IMR-90 (cell line): ENCODE measurements at regions not wholly inside any gene's neighbourhood (a gene's known extent, or its start where the extent isn't known, plus 50 kb on each side); places are given as distances from the start of the nearest gene placed in this dataset.

Experiments used
- ATAC-seq: fragments of 200-7000 bp; cut with Tn5 transposase; 2 replicates; pipeline ENCODE4 v1.9.1; 2020; ENCODE audit warnings: low read depth, mild to moderate bottlenecking, moderate library complexity
- BruUV-seq: library from RNA; stranded (reverse); fragments of 400-500 nt; replicated peaks from 2 replicates; lab custom pipeline; 2021; lab: Mats Ljungman, UMichigan
- CTCF ChIA-PET: fragments of 300-600 bp; formaldehyde crosslinking; extraction: SDS; loops from one replicate; lab custom pipeline; 2021; ENCODE audit warnings: antibody characterized with exemption; lab: Yijun Ruan, JAX
- POLR2A ChIA-PET: fragments of 300-600 bp; sonication (Branson Sonifier 250); formaldehyde crosslinking; loops from one replicate; lab custom pipeline; 2022; ENCODE audit warnings: antibody characterized with exemption; ENCODE audit not compliant: unreplicated experiment; lab: Charles Lee
- DNase-seq: peaks from one replicate; pipeline ENCODE4 v3.0.0; 2013
- H2AFZ ChIP-seq: replicated peaks from 2 replicates; pipeline ENCODE3; 2013; ENCODE audit warnings: low read length, mild to moderate bottlenecking; ENCODE audit not compliant: poor library complexity
- H2AK5ac ChIP-seq: 2 replicates; pipeline ENCODE4 v1.6.1; 2013; ENCODE audit warnings: low read depth, low read length, inconsistent platforms
- H2AK9ac ChIP-seq: replicated peaks from 2 replicates; pipeline ENCODE3; 2013; ENCODE audit warnings: mild to moderate bottlenecking, low read depth, low read length, moderate library complexity; ENCODE audit not compliant: poor library complexity
- H2BK120ac ChIP-seq: 2 replicates; pipeline ENCODE4 v1.6.1; 2013; ENCODE audit warnings: low read depth, low read length, inconsistent platforms
- H2BK15ac ChIP-seq: 3 replicates; pipeline ENCODE4 v1.6.1; 2013; ENCODE audit warnings: low read depth, low read length, inconsistent platforms
- H2BK20ac ChIP-seq: 2 replicates; pipeline ENCODE4 v1.6.1; 2013; ENCODE audit warnings: low read depth, mild to moderate bottlenecking, inconsistent platforms, low read length, moderate library complexity
- H2BK5ac ChIP-seq: 2 replicates; pipeline ENCODE4 v1.6.1; 2013; ENCODE audit warnings: mild to moderate bottlenecking, low read depth, low read length, inconsistent platforms; ENCODE audit not compliant: poor library complexity, severe bottlenecking
- H3K14ac ChIP-seq: replicated peaks from 2 replicates; pipeline ENCODE4 v1.6.1; 2013; ENCODE audit warnings: low read depth, low read length, inconsistent platforms
- H3K18ac ChIP-seq: 2 replicates; pipeline ENCODE4 v1.6.1; 2013; ENCODE audit warnings: low read depth, low read length, control low read depth
- H3K23ac ChIP-seq: 2 replicates; pipeline ENCODE4 v1.6.1; 2013; ENCODE audit warnings: low read depth, low read length, inconsistent platforms
- H3K27ac ChIP-seq: 2 replicates; pipeline ENCODE4 v1.5.1; 2013; ENCODE audit warnings: mild to moderate bottlenecking, control low read depth, low read length; ENCODE audit not compliant: insufficient read depth
- H3K27me3 ChIP-seq: 2 replicates; pipeline ENCODE4 v1.6.1; 2013; ENCODE audit warnings: low read length; ENCODE audit not compliant: control insufficient read depth, insufficient read depth
- H3K36me3 ChIP-seq: 2 replicates; pipeline ENCODE4 v1.6.1; 2013; ENCODE audit warnings: low read length, mixed read lengths; ENCODE audit not compliant: control insufficient read depth, insufficient read depth
- H3K4ac ChIP-seq: 2 replicates; pipeline ENCODE4 v1.6.1; 2013; ENCODE audit warnings: low read depth, low read length, inconsistent platforms
- H3K4me1 ChIP-seq: 2 replicates; pipeline ENCODE4 v1.6.1; 2013; ENCODE audit warnings: low read length, mixed read lengths; ENCODE audit not compliant: control insufficient read depth, insufficient read depth
- H3K4me2 ChIP-seq: 2 replicates; pipeline ENCODE4 v1.6.1; 2013; ENCODE audit warnings: low read depth, mild to moderate bottlenecking, control low read depth, low read length, moderate library complexity
- H3K4me3 ChIP-seq: 2 replicates; pipeline ENCODE4 v1.5.1; 2013; ENCODE audit warnings: low read depth, mild to moderate bottlenecking, control low read depth, low read length, moderate library complexity; ENCODE audit not compliant: insufficient read depth
- H3K56ac ChIP-seq: 2 replicates; pipeline ENCODE4 v1.6.1; 2013; ENCODE audit warnings: low read length, inconsistent platforms; ENCODE audit not compliant: insufficient read depth; ENCODE audit errors: extremely low read depth
- H3K79me1 ChIP-seq, 2 experiments: 2 replicates each; pipeline ENCODE4 v1.6.1; 2013; ENCODE audit warnings: low read length in 2 of 2, inconsistent platforms in 1 of 2, low read depth in 1 of 2
- H3K9ac ChIP-seq: 2 replicates; pipeline ENCODE4 v1.6.1; 2013; ENCODE audit warnings: low read depth, low read length, control low read depth
- H3K9me1 ChIP-seq: 2 replicates; pipeline ENCODE4 v1.6.1; 2013; ENCODE audit warnings: low read length, inconsistent platforms; ENCODE audit not compliant: insufficient read depth
- H3K9me3 ChIP-seq: 2 replicates; pipeline ENCODE4 v1.6.1; 2013; ENCODE audit warnings: low read length; ENCODE audit not compliant: control insufficient read depth, insufficient read depth
- H4K20me1 ChIP-seq: 2 replicates; pipeline ENCODE4 v1.6.1; 2013; ENCODE audit warnings: low read length, inconsistent platforms; ENCODE audit not compliant: insufficient read depth
- H4K5ac ChIP-seq: 2 replicates; pipeline ENCODE4 v1.6.1; 2013; ENCODE audit warnings: mild to moderate bottlenecking, low read depth, low read length, control low read depth
- H4K8ac ChIP-seq, 2 experiments: 2 replicates each; pipeline ENCODE4 v1.6.1; 2013; ENCODE audit warnings: low read depth in 2 of 2, low read length in 2 of 2, control low read depth in 1 of 2, inconsistent platforms in 1 of 2
- H4K91ac ChIP-seq: 2 replicates; pipeline ENCODE4 v1.6.1; 2013; ENCODE audit warnings: low read depth, low read length, inconsistent platforms; ENCODE audit not compliant: insufficient read depth
- BHLHE40 ChIP-seq: fragments of 150-350 bp; IDR thresholded peaks from 2 replicates; pipeline ENCODE4 v1.6.1; 2016; ENCODE audit warnings: mild to moderate bottlenecking, low read depth, low read length
- CHD1 ChIP-seq: IDR thresholded peaks from 2 replicates; pipeline ENCODE4 v1.6.1; 2012; ENCODE audit warnings: low read depth, low read length, improper control_type of control experiment
- FOS ChIP-seq: fragments of 150-350 bp; IDR thresholded peaks from 2 replicates; pipeline ENCODE4 v1.6.1; 2016; ENCODE audit warnings: low read depth, low read length
- MAFK ChIP-seq: IDR thresholded peaks from 2 replicates; pipeline ENCODE4 v1.6.1; 2012; ENCODE audit warnings: low read depth, low read length, improper control_type of control experiment
- MXI1 ChIP-seq: IDR thresholded peaks from 2 replicates; pipeline ENCODE4 v1.6.1; 2012; ENCODE audit warnings: low read depth, mild to moderate bottlenecking, low read length, moderate library complexity, borderline replicate concordance
- NFE2L2 ChIP-seq: fragments of 150-350 bp; IDR thresholded peaks from 2 replicates; pipeline ENCODE4 v1.6.1; 2016; ENCODE audit warnings: low read depth, mild to moderate bottlenecking, low read length
- RAD21 ChIP-seq: IDR thresholded peaks from 2 replicates; pipeline ENCODE4 v1.6.1; 2012; ENCODE audit warnings: low read length, improper control_type of control experiment
- RFX5 ChIP-seq: IDR thresholded peaks from 2 replicates; pipeline ENCODE4 v1.8.0; 2012; ENCODE audit warnings: low read depth, mild to moderate bottlenecking, low read length, moderate library complexity
- WGBS, 2 experiments: methylation state at CpG; one replicate each; pipeline versions ENCODE4 v1.1.5 to v1.1.7; 2013; ENCODE audit warnings: missing lambda C conversion rate in 2 of 2; ENCODE audit not compliant: insufficient read length in 1 of 2; ENCODE audit errors: extremely low coverage in 2 of 2; 5-methylcytosine and 5-hydroxymethylcytosine counted together
- dilution Hi-C: fragments of 300-500 bp; cut with HindIII; formaldehyde crosslinking; loops from one replicate; pipeline ENCODE4 v1.14.3; 2018; ENCODE audit warnings: low sequenced_read_pairs; ENCODE audit not compliant: unreplicated experiment
- in situ Hi-C: fragments of 300-500 bp; cut with MboI; formaldehyde crosslinking; loops from 3 replicates; pipeline ENCODE4 v1.14.3; 2019; ENCODE audit warnings: low sequenced_read_pairs, inconsistent platforms, mixed read lengths
- intact Hi-C: fragments of 100-400 bp; cut with micrococcal nuclease; formaldehyde crosslinking; loops from 2 replicates; pipeline ENCODE4 v1.10.0; 2022
- TF ChIP-seq, protein P1 (sequence below): fragments of 150-350 bp; IDR thresholded peaks from 2 replicates; pipeline ENCODE4 v1.6.1; 2016; ENCODE audit warnings: low read depth, mild to moderate bottlenecking, low read length, moderate library complexity, borderline replicate concordance
- TF ChIP-seq, protein P2 (sequence below): fragments of 150-350 bp; IDR thresholded peaks from 2 replicates; pipeline ENCODE4 v1.6.1; 2017; ENCODE audit warnings: mild to moderate bottlenecking, antibody characterized with exemption, low read length, low read depth

DNA sequence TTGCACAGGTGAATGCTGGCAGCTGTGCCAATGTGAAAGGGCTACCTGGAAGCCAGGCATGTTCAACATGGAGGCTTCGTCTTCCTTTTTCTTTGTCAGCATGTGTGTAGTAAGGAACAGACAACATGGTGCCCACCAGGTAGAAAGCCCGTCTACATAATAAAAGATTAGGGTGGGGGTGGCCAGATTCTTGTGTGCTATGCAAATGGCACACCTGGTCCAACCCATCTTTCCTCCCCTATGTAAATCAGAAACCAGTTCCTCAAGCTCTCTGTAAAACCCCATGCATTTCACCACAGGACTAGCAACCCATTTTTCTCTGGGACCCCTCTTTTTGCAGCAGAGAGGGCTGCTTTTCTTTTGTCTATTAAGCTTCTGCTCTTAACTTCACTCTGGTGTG lies 72.3 kb upstream of the ZP4 start:
- Histone ChIP-seq H3K79me1 (no peaks in the 10 kb centered on the region), H3K9ac (no peak overlapping the region), H3K36me3 (no peaks in the 10 kb centered on the region), H3K4ac (no peak overlapping the region), H3K18ac (no peak overlapping the region), H3K4me3 (no peak overlapping the region), H3K23ac (no peak overlapping the region), H3K27me3 (no peaks in the 10 kb centered on the region), H2BK5ac (no peak overlapping the region), H2BK15ac (no peak overlapping the region), H3K14ac (no peak overlapping the region), H4K8ac (no peak overlapping the region), H4K5ac (no peak overlapping the region), H3K27ac (no peak overlapping the region), H2AK9ac (no peak overlapping the region), H4K20me1 (no peaks in the 10 kb centered on the region), H3K9me1 (no peaks in the 10 kb centered on the region), H3K4me2 (no peak overlapping the region), H2AK5ac (no peak overlapping the region), H3K4me1 (no peaks in the 10 kb centered on the region), H2BK120ac (no peak overlapping the region), H2BK20ac (no peak overlapping the region), H4K91ac (no peak overlapping the region), H3K9me3 (peaks cover 4% of the 10 kb centered on the region; the same call in 1 of the 2 replicates), H2AFZ (no peak overlapping the region), H3K56ac (no peak overlapping the region)
- TF ChIP-seq RAD21 (no peak), MAFK (no peak), RFX5 (no peak), MXI1 (no peak), FOS (no peak), BHLHE40 (no peak), NFE2L2 (no peak), CHD1 (no peak)
- TF ChIP-seq, protein P1, sequence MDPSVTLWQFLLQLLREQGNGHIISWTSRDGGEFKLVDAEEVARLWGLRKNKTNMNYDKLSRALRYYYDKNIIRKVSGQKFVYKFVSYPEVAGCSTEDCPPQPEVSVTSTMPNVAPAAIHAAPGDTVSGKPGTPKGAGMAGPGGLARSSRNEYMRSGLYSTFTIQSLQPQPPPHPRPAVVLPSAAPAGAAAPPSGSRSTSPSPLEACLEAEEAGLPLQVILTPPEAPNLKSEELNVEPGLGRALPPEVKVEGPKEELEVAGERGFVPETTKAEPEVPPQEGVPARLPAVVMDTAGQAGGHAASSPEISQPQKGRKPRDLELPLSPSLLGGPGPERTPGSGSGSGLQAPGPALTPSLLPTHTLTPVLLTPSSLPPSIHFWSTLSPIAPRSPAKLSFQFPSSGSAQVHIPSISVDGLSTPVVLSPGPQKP = no peak
- TF ChIP-seq, protein P2, sequence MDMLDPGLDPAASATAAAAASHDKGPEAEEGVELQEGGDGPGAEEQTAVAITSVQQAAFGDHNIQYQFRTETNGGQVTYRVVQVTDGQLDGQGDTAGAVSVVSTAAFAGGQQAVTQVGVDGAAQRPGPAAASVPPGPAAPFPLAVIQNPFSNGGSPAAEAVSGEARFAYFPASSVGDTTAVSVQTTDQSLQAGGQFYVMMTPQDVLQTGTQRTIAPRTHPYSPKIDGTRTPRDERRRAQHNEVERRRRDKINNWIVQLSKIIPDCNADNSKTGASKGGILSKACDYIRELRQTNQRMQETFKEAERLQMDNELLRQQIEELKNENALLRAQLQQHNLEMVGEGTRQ = no peak
- DNase-seq (no peak), ATAC-seq (no peak)
- dilution Hi-C loops = no loop called here
- intact Hi-C loops = no loop called here
- BruUV-seq = no TSS peak
- no CpG with 5 or more reads among the region's 2 CpGs for WGBS, 2 experiments
- in situ Hi-C loops = no loop called here
- ChIA-PET POLR2A (no interaction called here), CTCF (no interaction called here)
